Activated T-helper 1 cell treated with anti-CD3 and anti-CD28 coated beads, Interleukin-12 subunit alpha, Interleukin-12 subunit beta, Interleukin-2, Interleukin-4 antibody, amounts not matched to agents 30 ng/mL and 10 ng/mL and 1 ng/mL, durations not matched to agents 14 hours and 24 hours and 36 hours (primary cell): ENCODE measurements at regions not wholly inside any gene's neighbourhood (a gene's known extent, or its start where the extent isn't known, plus 50 kb on each side); places are given as distances from the start of the nearest gene placed in this dataset.

ENCODE experiments used
- DNase-seq: peaks from one replicate; pipeline ENCODE4 v3.0.0; 2021; ENCODE audit warnings: low spot score
- H3K27ac Mint-ChIP-seq: one replicate; pipeline ENCODE4 v1.8.0; 2021; ENCODE audit warnings: mild to moderate bottlenecking, mixed read lengths
- H3K27me3 Mint-ChIP-seq: one replicate; pipeline ENCODE4 v1.8.0; 2022; ENCODE audit warnings: mild to moderate bottlenecking, moderate library complexity, mixed read lengths; ENCODE audit not compliant: insufficient read depth
- H3K36me3 Mint-ChIP-seq: one replicate; pipeline ENCODE4 v1.8.0; 2021; ENCODE audit warnings: low read depth, mixed read lengths
- H3K4me1 Mint-ChIP-seq: one replicate; pipeline ENCODE4 v1.8.0; 2021; ENCODE audit warnings: low read depth, mixed read lengths
- H3K4me3 Mint-ChIP-seq: one replicate; pipeline ENCODE4 v1.8.0; 2021; ENCODE audit warnings: mild to moderate bottlenecking, moderate library complexity, mixed read lengths
- H3K9me3 Mint-ChIP-seq: one replicate; pipeline ENCODE4 v1.8.0; 2021; ENCODE audit warnings: mixed read lengths
- intact Hi-C: fragments of 100-400 bp; cut with micrococcal nuclease; formaldehyde crosslinking; loops from one replicate; pipeline ENCODE4 v1.15.1; 2024

DNA sequence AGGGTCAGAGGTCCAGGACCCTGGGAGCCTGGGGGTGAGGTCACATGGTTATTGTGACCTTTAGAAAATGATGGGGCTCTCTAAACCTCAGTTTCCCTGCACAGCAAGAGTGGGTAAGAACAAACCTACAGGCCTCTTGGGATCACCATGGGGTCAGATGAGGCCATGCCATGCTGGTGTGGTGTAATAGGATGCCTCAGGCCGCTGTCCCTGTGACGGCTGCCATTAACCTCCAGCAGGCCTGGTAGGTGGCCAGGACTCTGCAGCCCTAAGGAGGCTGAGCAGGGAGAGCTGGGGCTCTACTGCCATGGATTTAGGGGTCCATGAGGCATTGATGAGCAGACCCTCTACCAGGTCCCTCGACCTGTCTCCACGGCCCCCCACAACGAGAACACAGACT, 265.5 kb downstream of the CTTN start:
- intact Hi-C loops: no loop called here
- peaks cover 12% of the 10 kb centered on the region for H3K27me3 Mint-ChIP-seq
- no peak for DNase-seq
- H3K4me1 Mint-ChIP-seq: no peaks in the 10 kb centered on the region
- no peaks in the 10 kb centered on the region for H3K36me3 Mint-ChIP-seq
- H3K9me3 Mint-ChIP-seq: no peaks in the 10 kb centered on the region
- H3K4me3 Mint-ChIP-seq: no peak overlapping the region
- no peak overlapping the region for H3K27ac Mint-ChIP-seq

DNA sequence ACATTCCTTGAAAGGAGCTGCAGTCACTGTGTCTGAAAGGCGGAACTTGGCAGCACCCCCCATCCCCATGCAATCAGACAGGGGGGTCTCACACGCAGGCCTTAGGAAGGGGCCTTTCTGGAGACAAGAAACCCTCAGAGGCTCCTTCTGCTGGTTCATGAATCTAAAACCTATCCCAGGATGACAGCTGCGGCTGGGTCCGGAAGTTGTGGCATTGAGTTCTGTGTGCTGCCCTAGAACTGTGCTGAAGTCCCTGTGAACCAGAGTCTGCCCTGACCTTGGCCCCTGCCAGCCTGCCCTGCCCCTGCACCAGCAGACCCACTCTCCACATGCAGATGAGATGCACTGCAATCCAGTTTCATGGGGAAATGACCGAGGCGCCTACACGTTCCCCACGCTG, 268.0 kb downstream of the CTTN start:
- no peak for DNase-seq
- Mint-ChIP-seq H3K27ac (no peak overlapping the region), H3K9me3 (no peaks in the 10 kb centered on the region), H3K36me3 (no peaks in the 10 kb centered on the region), H3K4me1 (no peaks in the 10 kb centered on the region), H3K27me3 (peaks cover 9% of the 10 kb centered on the region), H3K4me3 (no peak overlapping the region)
- intact Hi-C loops: no loop called here

DNA sequence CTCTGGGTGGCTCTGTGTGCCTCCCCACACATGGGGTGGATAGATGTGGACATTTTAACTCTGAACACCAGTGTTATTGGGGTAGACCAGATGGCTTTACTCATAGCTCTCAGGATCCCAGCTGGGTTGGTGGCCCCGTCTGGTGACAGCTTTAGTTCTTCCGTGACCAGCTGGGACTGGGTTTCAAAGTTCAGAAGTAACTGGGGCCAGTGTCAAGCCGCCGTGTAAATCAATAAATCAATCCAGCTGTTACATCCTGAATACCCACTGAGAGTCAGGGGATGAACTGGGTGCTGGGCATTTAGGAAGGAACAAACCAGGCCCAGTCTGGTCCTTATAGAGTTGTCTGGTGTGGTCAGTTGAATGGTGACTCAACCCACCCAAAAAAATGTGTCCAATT, 269.4 kb downstream of the CTTN start:
- H3K27ac Mint-ChIP-seq: no peak overlapping the region

DNA sequence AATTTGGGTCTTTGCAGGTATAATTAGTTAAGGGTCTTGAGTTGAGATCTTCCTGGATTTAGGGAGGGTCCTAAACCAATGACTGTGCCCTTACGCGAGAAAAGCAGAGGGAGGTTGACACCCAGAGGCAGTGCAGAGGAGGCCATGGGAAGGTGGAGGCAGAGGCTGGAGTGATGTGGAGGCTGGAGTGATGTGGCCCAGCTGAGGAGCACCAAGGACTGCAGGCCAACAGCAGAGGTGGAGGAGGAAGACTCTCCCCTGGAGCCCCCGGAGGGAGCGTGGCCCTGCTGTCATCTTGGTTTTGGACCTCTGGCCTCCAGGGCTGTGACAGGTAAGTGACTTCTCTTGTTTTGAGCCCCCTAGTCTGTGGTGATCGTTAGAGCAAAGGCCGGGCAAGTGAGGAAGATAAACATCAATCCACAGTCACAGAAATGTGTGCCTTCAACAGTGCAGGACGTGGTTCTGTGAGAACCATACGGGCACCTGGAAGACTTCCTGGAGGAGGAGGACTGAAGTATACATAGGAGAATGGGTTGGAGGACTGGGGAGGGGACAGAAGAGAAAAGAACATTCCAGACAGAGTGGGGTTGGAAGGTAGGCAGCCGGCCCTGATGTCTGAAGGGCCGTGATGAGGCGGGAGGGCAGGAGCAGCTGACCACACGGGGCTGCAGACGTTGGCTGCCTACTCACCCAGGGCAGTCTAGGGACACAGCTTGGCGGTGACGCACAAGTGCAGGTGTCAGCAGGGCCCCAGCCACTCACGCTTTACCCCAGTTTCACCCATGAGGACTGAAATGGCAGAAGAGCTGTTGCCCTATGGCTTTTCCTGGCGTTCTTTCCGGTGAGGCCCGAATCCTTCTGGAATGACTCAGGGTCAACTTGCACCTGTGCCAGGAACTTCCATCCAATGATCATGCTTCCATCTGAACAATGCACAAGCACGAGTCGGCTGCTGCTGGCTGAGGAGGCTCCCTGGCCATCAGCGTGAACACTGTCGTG, 270.2 kb downstream of the CTTN start:
- no peak for DNase-seq
- Mint-ChIP-seq H3K4me3 (no peak overlapping the region), H3K9me3 (no peaks in the 10 kb centered on the region), H3K27ac (no peak overlapping the region), H3K4me1 (no peaks in the 10 kb centered on the region), H3K36me3 (no peaks in the 10 kb centered on the region), H3K27me3 (no peaks in the 10 kb centered on the region)
- intact Hi-C loops: no loop called here

More for the DNA sequence above, 269.4 kb downstream of the CTTN start:
- no peaks in the 10 kb centered on the region for H3K4me1 Mint-ChIP-seq
- intact Hi-C loops: no loop called here
- no peak overlapping the region for H3K4me3 Mint-ChIP-seq
- H3K27me3 Mint-ChIP-seq: peaks cover 2% of the 10 kb centered on the region
- H3K9me3 Mint-ChIP-seq: no peaks in the 10 kb centered on the region
- H3K36me3 Mint-ChIP-seq: no peaks in the 10 kb centered on the region
- no peak for DNase-seq

DNA sequence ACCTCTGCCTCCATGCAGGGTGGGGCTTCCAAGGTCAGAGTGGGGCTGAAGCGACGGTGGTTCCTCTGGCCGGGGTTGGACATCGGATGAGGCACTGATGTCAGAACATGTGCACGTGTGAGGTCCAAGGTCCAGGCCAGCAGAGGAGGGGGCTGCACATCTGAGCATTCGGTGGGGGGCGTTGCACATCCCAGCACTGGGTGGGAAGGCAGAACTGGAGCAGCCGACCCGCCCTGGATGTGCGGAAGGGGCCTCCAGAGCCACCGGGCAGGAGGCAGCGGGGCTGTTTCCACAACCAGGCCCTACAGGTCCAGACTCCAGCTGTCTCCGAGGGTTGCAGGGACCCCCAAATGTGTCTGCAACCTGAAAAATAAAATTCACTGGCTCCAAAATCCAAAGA, 271.0 kb downstream of the CTTN start:
- intact Hi-C loops: no loop called here
- no peaks in the 10 kb centered on the region for H3K4me1 Mint-ChIP-seq
- no peaks in the 10 kb centered on the region for H3K36me3 Mint-ChIP-seq
- no peaks in the 10 kb centered on the region for H3K27me3 Mint-ChIP-seq
- no peak for DNase-seq
- no peak overlapping the region for H3K4me3 Mint-ChIP-seq
- no peak overlapping the region for H3K27ac Mint-ChIP-seq
- H3K9me3 Mint-ChIP-seq: no peaks in the 10 kb centered on the region

DNA sequence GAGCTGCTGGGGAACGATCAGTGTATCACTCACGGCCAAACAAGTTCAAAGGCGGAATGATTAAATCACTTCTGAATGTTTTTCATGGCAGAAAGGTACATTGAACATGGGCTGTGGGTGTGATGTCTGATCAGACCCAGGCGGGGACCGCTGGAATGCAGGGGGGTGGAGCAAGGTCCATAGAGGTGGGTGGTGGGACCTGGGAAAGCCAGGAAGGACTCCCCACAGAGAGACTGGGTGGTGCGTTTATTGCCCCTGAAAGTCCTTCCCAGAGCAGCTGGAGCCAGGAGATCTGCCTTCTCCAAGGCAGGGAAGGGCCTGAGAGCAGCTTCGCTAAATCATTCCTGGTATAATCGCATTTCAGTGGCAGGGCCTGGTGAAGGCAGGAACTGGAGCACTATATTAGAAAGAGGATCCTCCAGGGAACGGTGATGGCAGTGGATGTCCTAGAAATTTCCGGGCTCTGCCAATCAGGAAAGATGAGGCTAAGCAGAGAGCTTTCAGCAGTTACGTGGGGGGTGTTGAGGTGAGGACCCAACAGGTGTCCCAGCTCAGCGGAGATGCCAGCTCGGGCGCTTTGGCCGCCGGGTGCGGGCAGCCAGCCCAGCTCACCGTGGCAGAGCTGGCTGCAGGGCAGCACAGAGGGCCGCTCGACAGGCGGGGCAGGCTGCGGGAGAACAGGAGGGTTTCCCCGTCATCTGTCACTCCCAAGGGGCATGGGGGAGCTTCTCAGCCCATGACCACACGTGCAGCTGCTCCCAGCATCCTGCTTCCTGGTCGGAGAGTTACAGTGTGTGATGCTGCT, 271.7 kb downstream of the CTTN start:
- intact Hi-C loops: no loop called here
- Mint-ChIP-seq H3K4me1 (no peaks in the 10 kb centered on the region), H3K36me3 (no peaks in the 10 kb centered on the region), H3K4me3 (no peak overlapping the region), H3K9me3 (no peaks in the 10 kb centered on the region), H3K27me3 (no peaks in the 10 kb centered on the region), H3K27ac (no peak overlapping the region)
- DNase-seq: no peak

DNA sequence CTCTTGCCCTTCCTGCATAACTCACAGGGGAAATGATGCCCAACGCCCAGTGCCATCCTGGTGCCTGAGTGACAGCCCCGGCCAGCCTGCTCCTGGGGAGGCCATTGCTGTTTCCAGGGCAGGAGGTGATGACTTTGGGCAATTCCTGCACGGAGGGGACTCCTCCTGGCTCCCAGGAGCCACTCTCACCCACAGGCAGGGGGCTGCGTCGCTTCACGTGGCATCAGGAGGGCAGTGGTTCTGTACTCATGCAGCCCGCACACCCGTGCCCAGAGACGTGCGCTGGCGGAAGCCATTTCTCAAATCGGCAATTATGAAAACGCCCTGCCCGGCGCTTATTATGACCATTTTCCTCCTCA, 272.3 kb downstream of the CTTN start:
- intact Hi-C loops: no loop called here
- H3K4me1 Mint-ChIP-seq: no peaks in the 10 kb centered on the region
- no peak overlapping the region for H3K27ac Mint-ChIP-seq
- H3K4me3 Mint-ChIP-seq: no peak overlapping the region
- no peaks in the 10 kb centered on the region for H3K9me3 Mint-ChIP-seq
- H3K36me3 Mint-ChIP-seq: no peaks in the 10 kb centered on the region
- H3K27me3 Mint-ChIP-seq: no peaks in the 10 kb centered on the region
- DNase-seq: no peak

DNA sequence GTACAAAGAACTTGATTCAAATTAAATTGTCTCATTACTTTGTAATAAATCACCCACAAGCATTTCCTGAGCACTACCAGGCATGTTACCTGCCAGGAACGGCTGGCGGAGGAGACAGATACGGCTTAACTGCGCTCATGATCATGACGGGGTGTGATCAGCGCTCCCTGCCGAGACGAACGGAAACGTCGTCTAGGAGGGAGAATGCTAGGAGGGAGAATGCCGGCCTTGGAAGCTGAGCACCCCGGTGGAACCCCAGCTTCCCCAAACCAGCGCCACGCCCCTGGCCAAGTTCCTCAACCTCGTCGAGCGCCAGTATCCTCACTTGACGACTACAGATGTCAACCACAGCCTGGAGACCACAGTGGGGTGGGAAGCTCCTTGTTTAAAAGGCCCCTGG, 272.8 kb downstream of the CTTN start:
- DNase-seq: no peak
- H3K9me3 Mint-ChIP-seq: no peaks in the 10 kb centered on the region
- H3K36me3 Mint-ChIP-seq: no peaks in the 10 kb centered on the region
- no peaks in the 10 kb centered on the region for H3K27me3 Mint-ChIP-seq
- no peak overlapping the region for H3K27ac Mint-ChIP-seq
- intact Hi-C loops: no loop called here
- no peak overlapping the region for H3K4me3 Mint-ChIP-seq
- no peaks in the 10 kb centered on the region for H3K4me1 Mint-ChIP-seq

DNA sequence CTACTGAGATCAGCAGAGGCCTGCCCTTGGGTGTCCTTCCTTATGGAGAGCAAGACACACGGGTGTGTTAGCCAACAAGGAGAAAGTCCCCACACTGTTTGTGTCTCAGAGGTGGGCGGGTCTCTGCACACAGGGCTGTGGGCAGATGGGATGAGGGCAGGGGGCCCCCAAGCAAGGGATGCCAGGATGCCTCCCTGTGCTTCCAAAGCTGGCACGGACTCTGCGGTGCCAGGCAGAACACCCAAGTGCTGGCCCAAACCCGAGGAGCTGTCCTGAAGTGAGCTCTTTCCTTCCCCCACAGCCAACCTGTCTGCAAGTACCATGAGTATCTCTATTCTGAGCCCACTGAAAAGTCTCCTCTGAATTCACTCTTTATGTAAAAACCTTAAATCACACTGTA, 273.3 kb downstream of the CTTN start:
- H3K9me3 Mint-ChIP-seq: no peaks in the 10 kb centered on the region

DNA sequence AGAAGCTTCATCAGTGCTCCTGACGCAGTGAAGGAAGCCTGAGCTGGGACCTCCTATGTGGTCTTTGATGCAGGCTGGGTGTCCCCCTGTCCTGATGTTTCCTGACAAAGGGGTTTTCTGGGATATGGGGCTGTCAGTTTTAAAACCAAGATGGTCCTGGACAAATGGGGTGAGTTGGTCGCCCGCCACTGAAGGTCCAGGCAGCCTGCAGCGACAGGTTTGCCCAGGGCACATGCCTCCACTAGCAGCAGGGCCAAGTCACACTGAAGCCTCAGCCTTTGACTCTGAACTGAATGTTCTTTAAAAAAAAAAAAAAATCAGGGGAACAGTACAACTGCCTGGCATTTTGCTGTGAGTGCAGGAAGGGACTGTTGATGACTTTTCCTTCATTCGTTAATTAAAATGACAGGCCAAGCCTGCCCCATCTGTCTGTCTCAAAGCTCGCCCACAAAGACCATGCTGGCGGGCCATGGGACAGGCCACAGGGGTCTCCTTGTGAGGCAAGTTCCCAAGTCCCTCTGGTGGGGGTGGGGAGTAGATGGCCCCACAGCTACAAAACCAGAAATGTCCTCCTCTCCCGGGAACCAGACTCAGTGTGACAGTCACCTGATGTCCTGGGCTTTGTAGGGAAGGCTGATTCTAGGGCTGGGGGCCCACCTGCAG, 274.8 kb downstream of the CTTN start:
- no peaks in the 10 kb centered on the region for H3K4me1 Mint-ChIP-seq
- no peak overlapping the region for H3K27ac Mint-ChIP-seq
- H3K4me3 Mint-ChIP-seq: no peak overlapping the region
- no peaks in the 10 kb centered on the region for H3K36me3 Mint-ChIP-seq
- intact Hi-C loops: no loop called here
- no peaks in the 10 kb centered on the region for H3K27me3 Mint-ChIP-seq
- H3K9me3 Mint-ChIP-seq: no peaks in the 10 kb centered on the region
- no peak for DNase-seq

More for the DNA sequence above, 273.3 kb downstream of the CTTN start:
- H3K27ac Mint-ChIP-seq: no peak overlapping the region
- intact Hi-C loops: no loop called here
- no peaks in the 10 kb centered on the region for H3K27me3 Mint-ChIP-seq
- no peak for DNase-seq
- no peak overlapping the region for H3K4me3 Mint-ChIP-seq
- no peaks in the 10 kb centered on the region for H3K4me1 Mint-ChIP-seq
- no peaks in the 10 kb centered on the region for H3K36me3 Mint-ChIP-seq

DNA sequence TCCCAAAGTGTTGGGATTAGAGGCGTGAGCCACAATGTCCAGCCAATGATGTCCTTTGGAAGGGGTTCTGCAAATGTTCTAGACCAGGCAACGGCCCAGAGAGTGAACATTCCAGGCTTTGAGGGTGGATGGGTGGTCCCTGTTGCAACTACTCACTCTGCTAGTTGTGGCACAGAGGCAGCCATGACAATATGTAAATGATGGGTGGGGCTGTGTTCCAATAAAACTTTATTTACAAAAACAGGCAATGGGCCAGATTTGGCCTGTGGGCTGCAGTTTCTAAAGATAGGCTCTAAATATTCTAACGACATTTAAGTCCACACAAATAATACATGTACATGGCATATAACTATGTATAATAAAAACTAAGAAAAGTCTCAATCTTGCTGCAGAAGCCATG, 276.3 kb downstream of the CTTN start:
- Mint-ChIP-seq H3K36me3 (no peaks in the 10 kb centered on the region), H3K4me1 (no peaks in the 10 kb centered on the region), H3K27ac (no peak overlapping the region), H3K9me3 (no peaks in the 10 kb centered on the region), H3K27me3 (no peaks in the 10 kb centered on the region), H3K4me3 (no peak overlapping the region)
- DNase-seq: no peak
- intact Hi-C loops: no loop called here

DNA sequence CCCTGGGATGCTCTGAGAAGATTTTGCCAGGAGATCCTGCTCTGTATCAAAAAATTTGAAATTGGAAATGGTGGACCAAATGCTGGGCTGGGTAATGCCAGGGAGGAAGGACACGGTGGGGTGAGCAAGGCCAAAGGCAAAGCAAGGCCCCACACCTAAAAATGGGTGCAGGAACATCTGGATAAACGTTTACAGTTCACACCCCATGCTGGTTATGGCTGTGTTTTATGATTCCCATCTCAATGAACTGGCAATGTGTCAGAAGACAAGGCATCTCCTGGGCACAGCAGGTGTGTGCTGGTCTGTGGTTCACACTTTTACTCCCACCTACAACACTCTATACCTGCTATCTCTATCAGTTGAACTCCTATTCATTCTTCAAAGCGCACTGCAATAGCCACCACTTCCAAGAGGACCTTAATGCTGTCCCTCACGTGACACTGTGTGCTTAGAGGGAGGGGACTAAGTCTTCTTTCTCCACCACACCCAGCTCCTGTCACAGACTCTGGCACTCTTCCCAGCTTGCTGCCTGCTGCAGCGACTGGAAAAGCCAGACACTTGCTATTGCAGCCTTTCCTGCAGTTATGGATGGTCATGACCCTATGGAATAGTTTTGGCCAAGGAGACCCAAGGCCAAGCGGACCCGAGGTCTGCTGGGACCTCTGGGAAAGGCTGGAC, 277.5 kb downstream of the CTTN start:
- DNase-seq: no peak
- Mint-ChIP-seq H3K9me3 (no peaks in the 10 kb centered on the region), H3K36me3 (no peaks in the 10 kb centered on the region), H3K27ac (no peak overlapping the region), H3K4me1 (no peaks in the 10 kb centered on the region), H3K27me3 (no peaks in the 10 kb centered on the region), H3K4me3 (no peak overlapping the region)
- intact Hi-C loops: no loop called here
